ENCODE measurements at regions not wholly inside any gene's neighbourhood (a gene's known extent, or its start where the extent isn't known, plus 50 kb on each side); places are given as distances from the start of the nearest gene placed in this dataset.

GRCh38 chr14:56896231-56896630 is 86.0 kb upstream of the OTX2 start:
- Histone ChIP-seq H3K27ac (no peak overlapping the region), H3K4me2 (no peak overlapping the region), H4K20me1 (ENCODE audit: low read depth) (no peaks in the 10 kb centered on the region), H3K36me3 (no peaks in the 10 kb centered on the region), H3K9me3 (ENCODE audit: low read depth) (no peaks in the 10 kb centered on the region), H3K27me3 (no peaks in the 10 kb centered on the region), H2AFZ (replicated peaks) (no peak overlapping the region), H3K4me3 (no peak overlapping the region), H3K4me1 (peaks cover 87% of the 10 kb centered on the region), H3K79me2 (ENCODE audit: low read depth) (no peaks in the 10 kb centered on the region), H3K9ac (no peak overlapping the region), H3F3A (ENCODE audit: low read depth) (peaks cover 87% of the 10 kb centered on the region)
- H3K36me3 Mint-ChIP-seq = no peaks in the 10 kb centered on the region
- H3K4me3 Mint-ChIP-seq = no peak overlapping the region
- H3K9me3 Mint-ChIP-seq = peaks cover 2% of the 10 kb centered on the region
- TF ChIP-seq EZH2 (IDR thresholded peaks at IDR 0.05) (no peak), CTCF (IDR thresholded peaks at IDR 0.05) (no peak), EZH2phosphoT487 (IDR thresholded peaks at IDR 0.05) (no peak)
- peaks cover 88% of the 10 kb centered on the region for H3K4me1 Mint-ChIP-seq
- H3K27me3 Mint-ChIP-seq (ENCODE audit: insufficient read depth, low read depth) = peaks cover 6% of the 10 kb centered on the region
- H3K27ac Mint-ChIP-seq = no peak overlapping the region
- no peak for DNase-seq (ENCODE audit: low spot score)

- peaks cover 87% of the 10 kb centered on the region for H3F3A ChIP-seq (ENCODE audit: low read depth)
- Mint-ChIP-seq H3K27me3 (ENCODE audit: insufficient read depth, low read depth) (peaks cover 6% of the 10 kb centered on the region), H3K4me1 (peaks cover 87% of the 10 kb centered on the region), H3K4me3 (no peak overlapping the region), H3K9me3 (peaks cover 2% of the 10 kb centered on the region), H3K27ac (peak overlapping the region; percentile 83), H3K36me3 (no peaks in the 10 kb centered on the region)
- H4K20me1 ChIP-seq (ENCODE audit: low read depth) = no peaks in the 10 kb centered on the region
- H3K9ac ChIP-seq = no peak overlapping the region
- peak overlapping the region; percentile 18 for H3K27ac ChIP-seq
- H3K9me3 ChIP-seq (ENCODE audit: low read depth) = no peaks in the 10 kb centered on the region
- H3K4me2 ChIP-seq = peak overlapping the region; percentile 48
- H3K27me3 ChIP-seq = no peaks in the 10 kb centered on the region
- peaks cover 87% of the 10 kb centered on the region for H3K4me1 ChIP-seq
- H3K79me2 ChIP-seq (ENCODE audit: low read depth) = peaks cover 5% of the 10 kb centered on the region
- peak overlapping the region; percentile 82 for H2AFZ ChIP-seq (replicated peaks)
- DNase-seq (ENCODE audit: low spot score) = no peak
- no peak for TF ChIP-seq EZH2phosphoT487 (IDR thresholded peaks at IDR 0.05)
- H3K4me3 ChIP-seq = no peak overlapping the region
- H3K36me3 ChIP-seq = no peaks in the 10 kb centered on the region
These were observed 84.9 kb upstream of the OTX2 start for GRCh38 chr14:56895154-56895553.

GRCh38 chr14:56894591-56894991 is 84.3 kb upstream of the OTX2 start:
- H3K36me3 Mint-ChIP-seq = no peaks in the 10 kb centered on the region
- H3K4me1 ChIP-seq = peaks cover 87% of the 10 kb centered on the region

More at GRCh38 chr14:56894591-56894991, 84.3 kb upstream of the OTX2 start:
- no peaks in the 10 kb centered on the region for H3K36me3 ChIP-seq
- Mint-ChIP-seq H3K4me1 (peaks cover 84% of the 10 kb centered on the region), H3K27ac (peak overlapping the region; percentile 83), H3K4me3 (no peak overlapping the region), H3K27me3 (ENCODE audit: insufficient read depth, low read depth) (peaks cover 6% of the 10 kb centered on the region), H3K9me3 (peaks cover 2% of the 10 kb centered on the region)
- H3K9ac ChIP-seq = no peak overlapping the region
- no peak for DNase-seq (ENCODE audit: low spot score)
- TF ChIP-seq CTCF (IDR thresholded peaks at IDR 0.05) = no peak
- TF ChIP-seq EZH2 (IDR thresholded peaks at IDR 0.05) = no peak
- no peak for TF ChIP-seq EZH2phosphoT487 (IDR thresholded peaks at IDR 0.05)
- H2AFZ ChIP-seq (replicated peaks) = peak overlapping the region; percentile 82
- no peaks in the 10 kb centered on the region for H4K20me1 ChIP-seq (ENCODE audit: low read depth)
- no peak overlapping the region for H3K4me3 ChIP-seq
- H3K27me3 ChIP-seq = no peaks in the 10 kb centered on the region
- no peak overlapping the region for H3K27ac ChIP-seq
- H3F3A ChIP-seq (ENCODE audit: low read depth) = peaks cover 85% of the 10 kb centered on the region
- peak overlapping the region; percentile 48 for H3K4me2 ChIP-seq
- peaks cover 11% of the 10 kb centered on the region for H3K79me2 ChIP-seq (ENCODE audit: low read depth)
- no peaks in the 10 kb centered on the region for H3K9me3 ChIP-seq (ENCODE audit: low read depth)

Data from neural progenitor cell (in vitro differentiated cells).